ENCODE measurements at regions not wholly inside any gene's neighbourhood (a gene's known extent, or its start where the extent isn't known, plus 50 kb on each side); places are given as distances from the start of the nearest gene placed in this dataset.
A peak's percentile ranks its signal among the peaks of the same experiment; 100 is the strongest.

- Mint-ChIP-seq H3K36me3 (ENCODE audit: low read depth, unreplicated experiment) (no peaks in the 10 kb centered on the region), H3K4me1 (ENCODE audit: low read depth, unreplicated experiment) (peaks cover 7% of the 10 kb centered on the region), H3K4me3 (ENCODE audit: unreplicated experiment) (no peak overlapping the region), H3K9me3 (ENCODE audit: unreplicated experiment) (peaks cover 5% of the 10 kb centered on the region), H3K27ac (ENCODE audit: unreplicated experiment) (no peak overlapping the region), H3K27me3 (ENCODE audit: low read depth, unreplicated experiment) (no peaks in the 10 kb centered on the region)
- no peak for TF ChIP-seq CTCF (IDR thresholded peaks at IDR 0.05; ENCODE audit: insufficient read depth, low read depth, low read length)
- TF ChIP-seq EZH2 (IDR thresholded peaks at IDR 0.05; ENCODE audit: insufficient read depth, low read length), result no peak
- H3K9ac ChIP-seq (ENCODE audit: low read length), result no peak overlapping the region
- no peak for FAIRE-seq
- H3K27me3 ChIP-seq (ENCODE audit: insufficient read depth, low read length), result no peaks in the 10 kb centered on the region
- H3K36me3 ChIP-seq (ENCODE audit: insufficient read depth, low read length), result no peaks in the 10 kb centered on the region
- H4K20me1 ChIP-seq (ENCODE audit: insufficient read depth, low read length), result no peaks in the 10 kb centered on the region
- no peaks in the 10 kb centered on the region for H3K9me3 ChIP-seq (ENCODE audit: insufficient read depth, low read depth, low read length)
- no peak for DNase-seq (ENCODE audit: low read depth)
- peaks cover 2% of the 10 kb centered on the region for H3K4me1 ChIP-seq (ENCODE audit: insufficient read depth, low read length)
- H2AFZ ChIP-seq (ENCODE audit: low read depth, low read length), result no peak overlapping the region
- H3K4me3 ChIP-seq (ENCODE audit: insufficient read depth, low read depth, low read length), result no peak overlapping the region
- no peaks in the 10 kb centered on the region for H3K79me2 ChIP-seq (ENCODE audit: insufficient read depth, low read length)
- H3K4me2 ChIP-seq (ENCODE audit: low read length), result no peak overlapping the region
- no peak overlapping the region for H3K27ac ChIP-seq (ENCODE audit: low read depth, low read length)
Observed at GRCh38 chr6:113168057-113168456, 689.1 kb upstream of the MARCKS start.

GRCh38 chr6:113169484-113169883 is 687.7 kb upstream of the MARCKS start:
- H3K9ac ChIP-seq (ENCODE audit: low read length), result no peak overlapping the region

More at GRCh38 chr6:113169484-113169883, 687.7 kb upstream of the MARCKS start:
- Mint-ChIP-seq H3K4me3 (ENCODE audit: unreplicated experiment) (no peak overlapping the region), H3K36me3 (ENCODE audit: low read depth, unreplicated experiment) (no peaks in the 10 kb centered on the region), H3K9me3 (ENCODE audit: unreplicated experiment) (peaks cover 5% of the 10 kb centered on the region), H3K4me1 (ENCODE audit: low read depth, unreplicated experiment) (peaks cover 7% of the 10 kb centered on the region), H3K27ac (ENCODE audit: unreplicated experiment) (no peak overlapping the region), H3K27me3 (ENCODE audit: low read depth, unreplicated experiment) (no peaks in the 10 kb centered on the region)
- no peaks in the 10 kb centered on the region for H3K79me2 ChIP-seq (ENCODE audit: insufficient read depth, low read length)
- DNase-seq (ENCODE audit: low read depth) (peak; percentile 57), FAIRE-seq (no peak)
- no peak overlapping the region for H3K4me3 ChIP-seq (ENCODE audit: insufficient read depth, low read depth, low read length)
- no peaks in the 10 kb centered on the region for H4K20me1 ChIP-seq (ENCODE audit: insufficient read depth, low read length)
- TF ChIP-seq CTCF (IDR thresholded peaks at IDR 0.05; ENCODE audit: insufficient read depth, low read depth, low read length) (no peak), EZH2 (IDR thresholded peaks at IDR 0.05; ENCODE audit: insufficient read depth, low read length) (no peak)
- H3K9me3 ChIP-seq (ENCODE audit: insufficient read depth, low read depth, low read length), result no peaks in the 10 kb centered on the region
- no peaks in the 10 kb centered on the region for H3K36me3 ChIP-seq (ENCODE audit: insufficient read depth, low read length)
- no peak overlapping the region for H2AFZ ChIP-seq (ENCODE audit: low read depth, low read length)
- no peak overlapping the region for H3K4me2 ChIP-seq (ENCODE audit: low read length)
- H3K27me3 ChIP-seq (ENCODE audit: insufficient read depth, low read length), result no peaks in the 10 kb centered on the region
- H3K27ac ChIP-seq (ENCODE audit: low read depth, low read length), result no peak overlapping the region
- H3K4me1 ChIP-seq (ENCODE audit: insufficient read depth, low read length), result peaks cover 2% of the 10 kb centered on the region
